ENCODE measurements at regions not wholly inside any gene's neighbourhood (a gene's known extent, or its start where the extent isn't known, plus 50 kb on each side); places are given as distances from the start of the nearest gene placed in this dataset.

DNA sequence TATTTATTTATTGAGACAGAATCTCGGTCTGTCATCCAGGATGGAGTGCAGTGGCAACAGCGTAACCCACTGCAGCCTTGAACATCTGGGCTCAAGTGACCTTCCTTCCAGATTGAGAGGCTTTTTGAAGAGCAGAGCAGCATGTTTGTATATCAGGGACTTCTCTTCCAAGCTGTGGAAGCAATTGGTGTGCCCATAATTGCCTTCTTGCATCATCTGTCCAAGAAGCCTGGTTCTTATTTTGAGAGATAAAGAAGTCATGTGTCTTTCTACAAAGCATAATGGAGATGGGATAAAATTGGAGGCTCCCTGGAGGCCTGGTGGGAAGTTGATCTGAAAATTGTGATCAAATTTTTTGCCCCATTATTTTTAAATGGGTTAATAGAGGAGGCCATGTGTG is 183.8 kb upstream of the MCTP2 start:
- TF ChIP-seq POLR2A (IDR thresholded peaks at IDR 0.05) (no peak), POLR2AphosphoS5 (IDR thresholded peaks at IDR 0.05) (no peak)
- TF ChIP-seq, protein P1, sequence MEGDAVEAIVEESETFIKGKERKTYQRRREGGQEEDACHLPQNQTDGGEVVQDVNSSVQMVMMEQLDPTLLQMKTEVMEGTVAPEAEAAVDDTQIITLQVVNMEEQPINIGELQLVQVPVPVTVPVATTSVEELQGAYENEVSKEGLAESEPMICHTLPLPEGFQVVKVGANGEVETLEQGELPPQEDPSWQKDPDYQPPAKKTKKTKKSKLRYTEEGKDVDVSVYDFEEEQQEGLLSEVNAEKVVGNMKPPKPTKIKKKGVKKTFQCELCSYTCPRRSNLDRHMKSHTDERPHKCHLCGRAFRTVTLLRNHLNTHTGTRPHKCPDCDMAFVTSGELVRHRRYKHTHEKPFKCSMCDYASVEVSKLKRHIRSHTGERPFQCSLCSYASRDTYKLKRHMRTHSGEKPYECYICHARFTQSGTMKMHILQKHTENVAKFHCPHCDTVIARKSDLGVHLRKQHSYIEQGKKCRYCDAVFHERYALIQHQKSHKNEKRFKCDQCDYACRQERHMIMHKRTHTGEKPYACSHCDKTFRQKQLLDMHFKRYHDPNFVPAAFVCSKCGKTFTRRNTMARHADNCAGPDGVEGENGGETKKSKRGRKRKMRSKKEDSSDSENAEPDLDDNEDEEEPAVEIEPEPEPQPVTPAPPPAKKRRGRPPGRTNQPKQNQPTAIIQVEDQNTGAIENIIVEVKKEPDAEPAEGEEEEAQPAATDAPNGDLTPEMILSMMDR (IDR thresholded peaks at IDR 0.05 in 8 of 11, conservative IDR thresholded peaks at IDR 0.05 in 3 of 11): no peak

Measured in spleen (tissue), 7 donors.